Thymus (tissue), 11 donors: ENCODE measurements at regions not wholly inside any gene's neighbourhood (a gene's known extent, or its start where the extent isn't known, plus 50 kb on each side); places are given as distances from the start of the nearest gene placed in this dataset.
A peak's percentile ranks its signal among the peaks of the same experiment; 100 is the strongest.

Source experiments
- DNase-seq, 9 donors: peaks; one replicate each; pipeline ENCODE4 v3.0.0-alpha.2; 2013; ENCODE audit warnings: low spot score in 9 of 9, low read depth in 6 of 9, missing footprints in 1 of 9
- H3K27ac ChIP-seq, 2 donors: one replicate each; pipeline ENCODE4 v1.5.1; 2013; ENCODE audit warnings: control low read depth in 1 of 2, low read depth in 1 of 2, low read length in 1 of 2, mild to moderate bottlenecking in 1 of 2, moderate library complexity in 1 of 2
- H3K27me3 ChIP-seq, 2 donors: one replicate each; pipeline ENCODE4 v1.5.1; 2013; ENCODE audit warnings: low read length in 1 of 2; ENCODE audit not compliant: control insufficient read depth in 2 of 2, insufficient read depth in 1 of 2
- H3K36me3 ChIP-seq, 2 donors: one replicate each; pipeline ENCODE4 v1.5.1; 2013; ENCODE audit warnings: low read length in 1 of 2, mild to moderate bottlenecking in 1 of 2, moderate library complexity in 1 of 2; ENCODE audit not compliant: control insufficient read depth in 2 of 2, insufficient read depth in 2 of 2
- H3K4me1 ChIP-seq, 2 donors: one replicate each; pipeline ENCODE4 v1.5.1; 2013; ENCODE audit warnings: low read length in 2 of 2; ENCODE audit not compliant: control insufficient read depth in 2 of 2, insufficient read depth in 2 of 2
- H3K4me3 ChIP-seq, 2 donors: one replicate each; pipeline ENCODE4 v1.5.1; 2013; ENCODE audit warnings: low read length in 2 of 2, control low read depth in 1 of 2, mild to moderate bottlenecking in 1 of 2
- H3K9me3 ChIP-seq, 2 donors: one replicate each; pipeline ENCODE4 v1.5.1; 2013; ENCODE audit warnings: low read length in 1 of 2, mild to moderate bottlenecking in 1 of 2; ENCODE audit not compliant: control insufficient read depth in 2 of 2, insufficient read depth in 1 of 2
- WGBS: extraction: QIAGEN DNeasy Blood & Tissue Kit; methylation state at CpG from one replicate; pipeline ENCODE4 v1.1.7; 2013; 5-methylcytosine and 5-hydroxymethylcytosine counted together
- donor health status: healthy.

DNA sequence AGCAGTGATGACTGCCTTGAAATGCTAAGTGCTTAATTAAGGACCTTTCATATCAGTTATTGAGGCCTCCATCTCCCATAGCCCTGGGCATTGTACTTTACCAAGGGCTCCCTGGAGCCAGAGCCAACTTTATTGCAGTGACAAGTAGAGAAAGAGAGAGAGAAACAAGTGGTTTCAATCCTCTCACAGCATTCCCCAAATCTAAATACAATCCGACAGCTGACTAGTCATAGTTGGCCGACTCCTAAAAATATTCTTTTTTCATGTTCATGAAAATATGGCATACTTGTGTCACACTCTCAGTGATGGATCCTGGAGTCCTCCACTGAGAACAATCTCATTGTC is 127.0 kb upstream of the TFAP2D start:
- no peak overlapping the region for H3K4me3 ChIP-seq
- DNase-seq, result no peak
- WGBS, result 98% methylated on average over 2 of the region's 2 CpGs

DNA sequence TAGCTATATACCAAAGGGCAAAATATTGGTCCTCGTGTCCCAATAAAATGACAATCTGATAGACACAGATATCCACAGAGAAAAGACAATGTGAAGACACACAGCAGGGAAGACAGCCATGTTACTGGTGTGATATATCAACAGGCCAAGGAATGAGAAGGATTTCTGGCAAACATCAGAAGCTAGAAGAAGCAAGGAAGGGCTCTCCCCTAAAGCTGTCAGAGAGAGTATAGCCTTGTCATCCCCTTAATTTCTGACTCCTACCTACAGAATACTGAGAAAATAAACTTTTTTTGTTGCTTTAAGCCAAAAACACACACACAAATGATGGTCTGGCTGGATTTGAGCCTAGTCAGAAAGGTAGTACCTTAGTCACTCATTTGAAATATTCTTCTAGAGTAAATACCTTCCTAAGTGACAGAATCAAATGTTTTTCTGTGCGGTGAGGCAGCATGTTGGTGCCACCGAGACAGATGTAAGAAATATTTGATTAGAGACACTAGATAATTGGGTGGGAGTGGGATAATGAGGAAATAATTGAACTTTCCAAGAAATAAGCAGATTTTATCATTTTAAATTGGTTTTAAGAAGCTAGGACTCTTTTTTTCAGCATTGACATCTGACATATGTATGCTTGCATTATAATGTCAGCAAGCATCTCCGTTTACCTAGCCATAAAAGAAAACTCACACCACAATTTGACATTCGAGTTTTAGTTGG is 123.4 kb upstream of the TFAP2D start:
- WGBS, result 78% methylated on average over 5 of the region's 5 CpGs
- Histone ChIP-seq H3K4me1 (no peaks in the 10 kb centered on the region), H3K4me3 (no peak overlapping the region), H3K27me3 (no peaks in the 10 kb centered on the region), H3K36me3 (no peaks in the 10 kb centered on the region), H3K9me3 (no peaks in the 10 kb centered on the region), H3K27ac (no peak overlapping the region)
- no peak for DNase-seq

More for the DNA sequence above, 127.0 kb upstream of the TFAP2D start:
- Histone ChIP-seq H3K4me1 (no peaks in the 10 kb centered on the region), H3K36me3 (no peaks in the 10 kb centered on the region), H3K27me3 (no peaks in the 10 kb centered on the region), H3K9me3 (no peaks in the 10 kb centered on the region), H3K27ac (no peak overlapping the region)

DNA sequence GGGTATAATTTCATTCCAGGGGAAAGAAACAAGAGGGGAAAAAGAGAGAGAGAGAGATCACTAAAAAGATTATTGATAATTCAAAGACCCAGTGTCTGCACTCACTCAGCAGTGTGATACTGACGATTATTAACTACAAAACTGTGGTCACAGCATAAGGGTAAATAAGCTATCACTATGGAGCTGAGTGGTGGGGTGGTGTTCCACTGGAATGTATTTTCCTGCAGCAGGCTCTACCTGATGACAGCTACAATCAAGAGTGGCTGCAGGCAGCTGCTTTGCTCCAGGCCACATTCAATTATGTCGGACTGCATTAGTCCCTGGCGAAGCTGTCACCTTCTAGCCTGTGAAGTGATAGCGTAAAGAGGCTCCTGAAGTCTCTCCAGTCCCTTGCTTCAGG is 122.2 kb upstream of the TFAP2D start:
- WGBS, result 71% methylated on average over 4 of the region's 4 CpGs
- H3K27ac ChIP-seq, result no peak overlapping the region
- no peaks in the 10 kb centered on the region for H3K27me3 ChIP-seq
- H3K4me3 ChIP-seq, result no peak overlapping the region
- no peaks in the 10 kb centered on the region for H3K9me3 ChIP-seq
- H3K36me3 ChIP-seq, result no peaks in the 10 kb centered on the region
- no peaks in the 10 kb centered on the region for H3K4me1 ChIP-seq
- DNase-seq, result no peak

DNA sequence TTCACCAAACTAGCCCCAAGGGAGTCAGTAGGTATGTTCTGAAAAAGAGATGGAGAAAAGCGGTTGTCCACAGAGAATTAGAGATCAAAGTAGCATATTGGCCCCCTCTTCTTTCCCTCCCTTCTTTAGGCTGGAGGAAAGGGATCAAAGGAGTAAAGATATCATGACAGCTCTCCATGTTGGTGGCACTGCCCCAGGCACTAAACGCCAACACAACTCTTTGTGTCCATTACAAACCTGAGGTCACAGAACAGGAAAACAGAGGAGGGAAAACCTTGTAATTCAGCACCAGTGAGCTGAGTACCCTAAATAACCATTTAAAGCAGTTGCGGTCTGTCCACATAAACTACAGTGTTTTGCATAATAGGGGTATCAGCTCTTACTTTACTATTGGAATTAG is 113.0 kb upstream of the TFAP2D start:
- Histone ChIP-seq H3K4me3 (no peak overlapping the region), H3K36me3 (no peaks in the 10 kb centered on the region), H3K27me3 (no peaks in the 10 kb centered on the region), H3K9me3 (no peaks in the 10 kb centered on the region), H3K27ac (no peak overlapping the region), H3K4me1 (no peaks in the 10 kb centered on the region)
- no peak for DNase-seq
- WGBS, result 89% methylated on average over 3 of the region's 3 CpGs

DNA sequence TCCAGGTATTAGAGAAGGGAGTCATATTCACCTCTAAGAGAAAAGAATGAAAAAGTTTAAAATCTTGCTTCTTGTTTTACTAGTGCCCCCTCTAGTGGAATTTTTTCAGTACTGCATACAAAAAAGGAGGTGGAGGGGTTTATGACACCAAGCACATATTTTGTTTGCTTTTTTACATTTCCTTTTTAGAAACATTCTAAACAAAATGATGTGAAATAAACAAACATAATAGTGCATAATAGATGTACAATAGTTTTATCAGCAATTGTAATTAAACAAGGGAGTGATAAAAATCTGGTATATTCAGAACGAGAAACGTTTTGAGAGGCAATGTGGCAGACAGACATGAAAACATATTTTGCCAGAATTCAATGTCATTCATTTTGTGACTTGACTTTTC is 111.0 kb upstream of the TFAP2D start:
- Histone ChIP-seq H3K9me3 (no peaks in the 10 kb centered on the region), H3K4me1 (no peaks in the 10 kb centered on the region), H3K4me3 (no peak overlapping the region), H3K27me3 (no peaks in the 10 kb centered on the region), H3K36me3 (no peaks in the 10 kb centered on the region), H3K27ac (no peak overlapping the region)
- DNase-seq, result peak in 5 of 9 donors; percentile 4 to 34 (median 6)
- WGBS, result 70% methylated on average over 2 of the region's 2 CpGs

DNA sequence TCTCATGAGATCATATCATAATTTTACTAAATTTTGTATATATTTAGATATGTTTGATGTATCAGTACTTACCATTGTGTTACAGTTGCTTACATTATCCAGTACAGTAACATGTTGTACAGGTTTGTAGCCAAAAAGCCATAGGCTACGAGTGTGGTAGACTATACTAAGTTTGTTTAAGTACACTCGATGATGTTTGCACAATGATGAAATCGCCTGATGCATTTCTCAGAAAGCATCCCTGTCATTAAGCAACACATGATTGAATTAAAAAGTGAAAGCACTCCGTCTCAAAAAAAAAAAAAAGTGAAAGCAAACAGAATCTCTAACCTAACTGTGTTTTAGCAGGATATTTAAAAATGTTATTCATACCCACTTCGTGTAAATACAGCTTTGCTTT is 104.9 kb upstream of the TFAP2D start:
- Histone ChIP-seq H3K4me1 (no peaks in the 10 kb centered on the region), H3K4me3 (no peak overlapping the region), H3K27ac (no peak overlapping the region), H3K36me3 (no peaks in the 10 kb centered on the region), H3K9me3 (no peaks in the 10 kb centered on the region), H3K27me3 (no peaks in the 10 kb centered on the region)
- 90% methylated on average over 5 of the region's 5 CpGs for WGBS
- no peak for DNase-seq

DNA sequence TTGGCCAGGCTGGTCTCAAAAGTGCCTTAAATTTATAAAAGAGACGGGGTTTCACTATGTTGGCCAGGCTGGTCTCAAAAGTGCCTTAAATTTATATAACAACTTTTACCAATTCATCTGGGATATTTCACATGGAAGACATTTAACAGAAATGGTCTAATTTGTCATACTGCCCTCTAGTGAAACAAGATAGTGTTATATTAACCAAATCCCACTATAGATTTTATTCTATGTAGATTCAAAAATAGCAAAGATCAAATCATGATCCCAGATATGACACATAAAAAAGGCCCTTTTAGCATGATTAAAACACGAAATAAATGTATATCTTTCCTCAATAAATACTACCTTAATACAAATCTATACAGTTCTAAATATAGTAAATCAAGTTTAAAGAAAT is 102.8 kb upstream of the TFAP2D start:
- Histone ChIP-seq H3K4me3 (no peak overlapping the region), H3K4me1 (no peaks in the 10 kb centered on the region), H3K27me3 (no peaks in the 10 kb centered on the region), H3K27ac (no peak overlapping the region), H3K9me3 (no peaks in the 10 kb centered on the region), H3K36me3 (no peaks in the 10 kb centered on the region)
- 85% methylated on average over 2 of the region's 2 CpGs for WGBS
- no peak for DNase-seq

DNA sequence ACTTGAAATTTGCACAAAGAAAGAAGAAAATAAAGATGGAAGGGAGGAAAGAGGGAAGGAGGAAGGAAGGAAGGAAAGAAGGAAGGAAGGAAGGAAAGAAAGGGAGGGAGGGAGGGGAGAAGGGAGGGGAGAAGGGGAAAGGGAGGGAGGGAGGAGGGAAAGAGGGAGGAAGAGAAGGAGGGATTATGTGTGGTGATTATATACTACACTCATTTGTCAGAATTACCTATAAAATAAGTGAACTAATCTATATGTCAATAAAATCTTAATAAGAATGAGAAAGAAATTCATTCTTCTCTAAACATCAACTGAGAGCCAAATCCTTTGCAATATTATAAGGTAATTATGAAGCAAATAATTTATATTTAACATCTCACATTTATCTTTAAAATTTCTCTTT is 77.9 kb upstream of the TFAP2D start:
- H3K36me3 ChIP-seq, result no peaks in the 10 kb centered on the region
- H3K4me1 ChIP-seq, result no peaks in the 10 kb centered on the region
- H3K9me3 ChIP-seq, result no peaks in the 10 kb centered on the region
- H3K27ac ChIP-seq, result no peak overlapping the region
- H3K4me3 ChIP-seq, result no peak overlapping the region
- H3K27me3 ChIP-seq, result no peaks in the 10 kb centered on the region
- no peak for DNase-seq

DNA sequence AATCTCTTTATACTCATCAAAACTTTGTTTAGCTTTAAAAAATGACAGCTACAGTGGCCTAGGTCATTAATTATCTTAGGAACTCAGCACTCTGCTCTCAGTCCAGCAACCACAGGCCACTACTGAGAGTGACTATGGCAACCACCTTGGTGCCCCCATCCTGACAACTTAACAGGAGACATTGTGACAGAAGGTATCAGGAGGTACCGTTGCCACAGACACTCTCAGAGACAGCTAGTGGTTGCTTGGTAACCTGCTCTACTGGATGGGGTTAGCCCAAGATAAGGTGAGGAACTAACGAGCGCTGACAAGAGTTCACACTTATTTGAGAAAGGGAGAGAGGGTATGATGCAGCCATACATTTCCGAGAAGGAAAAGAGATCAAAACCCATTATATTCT is 76.1 kb upstream of the TFAP2D start:
- no peaks in the 10 kb centered on the region for H3K4me1 ChIP-seq
- no peaks in the 10 kb centered on the region for H3K9me3 ChIP-seq
- WGBS, result 28% methylated on average over 4 of the region's 4 CpGs
- H3K27me3 ChIP-seq, result no peaks in the 10 kb centered on the region
- DNase-seq, result no peak
- no peaks in the 10 kb centered on the region for H3K36me3 ChIP-seq
- H3K4me3 ChIP-seq, result no peak overlapping the region
- H3K27ac ChIP-seq, result no peak overlapping the region

DNA sequence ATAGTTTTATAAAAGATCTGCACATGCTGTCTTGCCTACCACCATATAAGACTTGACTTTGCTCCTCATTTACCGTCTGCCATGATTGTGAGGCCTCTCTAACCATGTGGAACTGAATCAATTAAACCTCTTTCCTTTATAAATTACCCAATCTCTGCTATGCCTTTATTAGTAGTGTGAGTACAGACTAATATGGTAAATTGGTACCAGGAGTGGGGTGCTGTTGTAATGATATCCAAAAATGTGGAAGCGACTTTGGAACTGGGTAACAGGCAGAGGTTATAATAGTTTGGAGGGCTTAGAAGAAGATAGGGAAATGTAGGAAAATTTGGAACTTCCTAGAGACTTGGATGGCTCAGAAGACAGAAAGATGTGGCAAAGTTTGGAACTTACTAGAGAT is 64.2 kb upstream of the TFAP2D start:
- Histone ChIP-seq H3K27me3 (no peaks in the 10 kb centered on the region), H3K27ac (no peak overlapping the region), H3K4me3 (no peak overlapping the region), H3K4me1 (no peaks in the 10 kb centered on the region), H3K36me3 (no peaks in the 10 kb centered on the region), H3K9me3 (no peaks in the 10 kb centered on the region)
- WGBS, result 94% methylated on average over 2 of the region's 2 CpGs
- no peak for DNase-seq
